ENCODE measurements at regions not wholly inside any gene's neighbourhood (a gene's known extent, or its start where the extent isn't known, plus 50 kb on each side); places are given as distances from the start of the nearest gene placed in this dataset.
"Not testable (repeated sequence)": the region's sequence is repeated elsewhere in the genome, so short reads cannot be mapped to it uniquely, and the experiment has no call there.

DNA sequence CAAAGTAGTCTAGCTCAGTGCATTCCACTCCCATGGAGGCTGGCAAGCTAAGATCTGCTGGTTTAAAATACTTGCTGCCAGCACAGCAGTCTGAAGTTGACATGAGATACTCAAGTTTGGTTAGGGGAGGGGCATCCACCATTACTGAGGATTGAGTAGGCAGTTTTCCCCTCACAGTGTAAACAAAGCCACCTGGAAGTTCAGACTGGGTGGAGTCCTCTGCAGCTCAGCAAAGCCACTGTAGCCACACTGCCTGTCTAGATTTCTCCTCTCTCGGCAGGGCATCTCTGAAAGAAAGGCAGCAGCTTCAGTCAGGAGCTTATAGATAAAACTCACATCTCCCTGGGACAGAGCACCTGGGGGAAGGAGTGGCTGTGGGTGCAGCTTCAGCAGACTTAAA is 377.4 kb upstream of the PRR20A start:
- not testable (repeated sequence) for TF ChIP-seq CTCF, POLR2A (IDR thresholded peaks at IDR 0.05)
